BLaER1 treated with 17β-estradiol and CSF1 and Interleukin-3, amounts not matched to agents 10 nM and 100 nM (cell line): ENCODE measurements at regions not wholly inside any gene's neighbourhood (a gene's known extent, or its start where the extent isn't known, plus 50 kb on each side); places are given as distances from the start of the nearest gene placed in this dataset.

Source experiments
- H3K27ac ChIP-seq, 11 experiments: shearing (Covaris generic); formaldehyde crosslinking; 2 replicates each; pipeline ENCODE4 v1.8.1; 2022
- H3K27me3 ChIP-seq, 11 experiments: shearing (Covaris generic); formaldehyde crosslinking; 2 replicates each; pipeline ENCODE4 v1.8.1; 2022
- H3K36me3 ChIP-seq, 11 experiments: shearing (Covaris generic); formaldehyde crosslinking; 2 replicates each; pipeline ENCODE4 v1.8.1; 2022
- H3K4me1 ChIP-seq, 10 experiments: shearing (Covaris generic); formaldehyde crosslinking; 2 replicates each; pipeline ENCODE4 v1.8.1; 2022
- H3K4me2 ChIP-seq, 11 experiments: shearing (Covaris generic); formaldehyde crosslinking; 2 replicates each; pipeline ENCODE4 v1.8.1; 2022
- H3K4me3 ChIP-seq, 10 experiments: shearing (Covaris generic); formaldehyde crosslinking; 2 replicates each; pipeline ENCODE4 v1.8.1; 2022
- H3K9ac ChIP-seq, 11 experiments: shearing (Covaris generic); formaldehyde crosslinking; 2 replicates each; pipeline ENCODE4 v1.8.1; 2022
- H3K9me3 ChIP-seq, 11 experiments: shearing (Covaris generic); formaldehyde crosslinking; replicated peaks in 1 of 11; 2 replicates each; pipeline ENCODE4 v1.8.1; 2022
- H4K20me1 ChIP-seq, 11 experiments: shearing (Covaris generic); formaldehyde crosslinking; 2 replicates each; pipeline ENCODE4 v1.8.1; 2022
- Cebpa-rat ChIP-seq, 11 experiments: shearing (Covaris generic); IDR thresholded peaks; 2 replicates each; pipeline ENCODE4 v1.8.1; 2022

DNA sequence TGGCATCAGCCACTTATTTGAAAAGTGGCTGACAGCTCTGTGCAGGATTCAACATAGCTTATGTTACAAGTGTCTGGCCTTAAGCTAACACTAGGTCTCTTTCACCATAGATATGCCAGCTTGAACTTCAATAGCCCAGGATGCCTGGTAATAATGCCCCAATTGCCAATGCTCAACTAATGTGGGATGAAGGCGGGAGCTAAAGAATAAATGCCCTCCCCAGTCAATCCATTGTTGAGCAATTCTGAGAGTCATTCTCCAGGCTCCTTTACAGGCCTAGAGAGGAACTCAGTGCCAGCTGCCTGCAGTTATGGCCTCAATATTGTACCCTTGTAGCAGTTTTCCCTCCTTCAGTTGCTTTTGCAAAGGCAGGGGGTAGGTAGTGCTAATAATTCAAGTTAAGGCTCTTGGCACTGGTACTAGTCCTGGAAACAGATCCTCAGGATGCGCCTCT, 460.2 kb downstream of the GABRG1 start:
- H3K4me2 ChIP-seq = no peak overlapping the region
- no peaks in the 10 kb centered on the region for H3K36me3 ChIP-seq
- H3K9me3 ChIP-seq = no peaks in the 10 kb centered on the region
- H3K4me1 ChIP-seq = no peaks in the 10 kb centered on the region
- H4K20me1 ChIP-seq = no peaks in the 10 kb centered on the region
- H3K27me3 ChIP-seq = no peaks in the 10 kb centered on the region
- no peak overlapping the region for H3K4me3 ChIP-seq
- TF ChIP-seq Cebpa-rat (IDR thresholded peaks at IDR 0.05) = no peak
- H3K27ac ChIP-seq = no peak overlapping the region
- no peak overlapping the region for H3K9ac ChIP-seq

DNA sequence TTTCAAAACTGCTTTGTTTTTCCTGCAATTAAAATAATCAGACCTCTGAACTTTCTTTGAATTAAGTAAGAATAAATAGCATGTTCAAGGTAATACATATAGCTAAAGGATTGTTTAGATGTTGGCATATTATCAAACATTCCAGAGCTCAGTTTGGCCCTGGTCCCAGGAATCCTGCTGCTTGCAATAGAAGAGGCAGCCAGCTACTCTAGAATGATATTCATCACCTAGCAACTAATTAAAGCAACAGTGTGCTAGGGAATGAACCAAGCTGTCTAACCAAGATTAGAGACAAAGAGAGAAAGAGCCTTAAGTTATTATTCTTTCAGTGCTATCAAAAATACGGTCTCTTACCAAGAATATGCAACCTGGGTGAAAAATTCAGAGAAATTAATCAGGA, 460.9 kb downstream of the GABRG1 start:
- no peaks in the 10 kb centered on the region for H3K27me3 ChIP-seq
- H3K4me1 ChIP-seq = no peaks in the 10 kb centered on the region
- H3K27ac ChIP-seq = no peak overlapping the region
- no peaks in the 10 kb centered on the region for H4K20me1 ChIP-seq
- H3K9ac ChIP-seq = no peak overlapping the region
- no peak for TF ChIP-seq Cebpa-rat (IDR thresholded peaks at IDR 0.05)
- no peaks in the 10 kb centered on the region for H3K36me3 ChIP-seq
- no peak overlapping the region for H3K4me3 ChIP-seq
- H3K9me3 ChIP-seq = no peaks in the 10 kb centered on the region
- no peak overlapping the region for H3K4me2 ChIP-seq

DNA sequence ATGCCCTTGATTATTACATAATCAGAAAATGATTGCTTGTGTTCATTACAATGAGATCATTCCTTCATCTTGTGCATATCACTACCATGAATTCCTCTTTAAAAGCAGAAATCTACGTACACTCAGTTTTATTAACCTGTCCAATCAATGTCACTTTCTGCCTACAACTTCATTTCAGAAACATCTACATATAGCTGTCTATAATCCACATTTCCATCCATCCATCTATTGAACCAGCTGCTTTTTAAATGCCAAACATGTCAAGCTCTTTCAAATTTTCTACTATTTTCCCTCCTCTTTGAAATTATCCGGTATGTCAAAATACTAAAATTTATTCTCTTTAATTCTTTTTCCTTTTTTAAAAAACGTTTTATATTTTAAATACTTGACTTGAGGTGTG, 462.0 kb downstream of the GABRG1 start:
- Histone ChIP-seq H3K4me1 (no peaks in the 10 kb centered on the region), H3K27me3 (no peaks in the 10 kb centered on the region), H3K27ac (no peak overlapping the region), H3K4me3 (no peak overlapping the region), H3K9me3 (no peaks in the 10 kb centered on the region), H3K4me2 (no peak overlapping the region), H3K9ac (no peak overlapping the region), H3K36me3 (no peaks in the 10 kb centered on the region), H4K20me1 (no peaks in the 10 kb centered on the region)
- TF ChIP-seq Cebpa-rat (IDR thresholded peaks at IDR 0.05) = no peak

DNA sequence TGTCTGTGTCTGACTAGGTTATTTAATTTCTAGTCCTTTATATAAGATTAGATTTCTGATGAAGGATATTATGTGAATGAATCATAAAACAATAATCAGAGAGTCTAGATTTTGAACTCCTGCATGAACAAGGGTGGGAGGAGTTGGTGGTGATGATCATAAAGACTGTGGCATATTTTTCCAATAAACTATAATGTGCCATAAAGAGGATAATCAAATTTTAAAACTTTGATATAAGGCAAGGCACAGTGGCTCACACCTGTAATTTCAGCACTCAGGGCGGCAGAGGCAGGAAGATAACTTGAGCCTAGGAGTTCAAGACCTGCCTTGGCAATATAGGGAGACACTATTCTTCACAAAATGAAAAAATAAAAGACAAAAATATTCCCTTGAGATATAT, 473.3 kb downstream of the GABRG1 start:
- Histone ChIP-seq H3K4me1 (no peaks in the 10 kb centered on the region), H3K9ac (no peak overlapping the region), H4K20me1 (no peaks in the 10 kb centered on the region), H3K4me2 (no peak overlapping the region), H3K9me3 (no peaks in the 10 kb centered on the region), H3K4me3 (no peak overlapping the region), H3K27me3 (no peaks in the 10 kb centered on the region), H3K27ac (no peak overlapping the region), H3K36me3 (no peaks in the 10 kb centered on the region)
- no peak for TF ChIP-seq Cebpa-rat (IDR thresholded peaks at IDR 0.05)

DNA sequence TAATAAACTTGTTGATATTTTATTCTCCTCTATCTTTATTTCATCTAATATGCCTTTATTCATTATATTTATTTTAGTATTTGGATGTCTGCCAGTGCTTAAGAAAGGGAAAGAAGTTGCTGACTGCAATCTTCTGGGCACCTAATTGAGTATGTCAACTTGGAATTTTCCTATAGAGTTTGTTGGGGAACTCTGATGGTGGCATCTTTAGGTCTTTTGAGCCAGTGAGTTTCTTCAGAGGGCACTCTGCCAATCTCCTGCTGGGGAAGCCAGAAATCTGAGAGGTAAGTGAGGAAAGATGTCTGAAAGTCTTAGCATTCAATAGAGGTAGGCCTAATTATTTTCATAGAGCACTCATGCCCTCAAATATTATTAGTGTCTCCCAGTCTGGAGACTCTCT, 475.0 kb downstream of the GABRG1 start:
- H3K27ac ChIP-seq = no peak overlapping the region
- H3K36me3 ChIP-seq = no peaks in the 10 kb centered on the region
- H4K20me1 ChIP-seq = no peaks in the 10 kb centered on the region
- TF ChIP-seq Cebpa-rat (IDR thresholded peaks at IDR 0.05) = no peak
- no peak overlapping the region for H3K9ac ChIP-seq
- no peaks in the 10 kb centered on the region for H3K27me3 ChIP-seq
- H3K9me3 ChIP-seq = no peaks in the 10 kb centered on the region
- no peak overlapping the region for H3K4me2 ChIP-seq
- H3K4me1 ChIP-seq = no peaks in the 10 kb centered on the region
- H3K4me3 ChIP-seq = no peak overlapping the region

DNA sequence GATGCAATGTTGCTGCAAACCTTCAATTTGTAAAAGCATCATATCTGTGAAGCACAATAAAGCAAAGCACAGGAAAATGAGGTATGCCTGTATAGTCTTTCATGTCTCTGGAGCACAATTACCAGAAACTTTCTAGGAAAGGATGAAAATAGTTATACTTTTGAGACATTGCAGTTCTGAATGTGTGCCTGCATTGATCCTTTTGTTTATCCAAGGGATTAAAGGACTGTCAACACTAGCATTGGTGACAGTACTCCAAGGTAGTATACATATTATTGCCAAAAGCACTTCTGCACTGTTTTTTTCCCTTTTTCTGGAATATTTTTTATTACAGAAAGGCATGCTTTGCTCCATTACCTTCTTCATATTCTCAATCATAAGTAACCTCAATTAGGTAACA, 476.0 kb downstream of the GABRG1 start:
- TF ChIP-seq Cebpa-rat (IDR thresholded peaks at IDR 0.05) = no peak
- Histone ChIP-seq H3K27ac (no peak overlapping the region), H3K27me3 (no peaks in the 10 kb centered on the region), H3K9me3 (no peaks in the 10 kb centered on the region), H3K4me1 (no peaks in the 10 kb centered on the region), H4K20me1 (no peaks in the 10 kb centered on the region), H3K36me3 (no peaks in the 10 kb centered on the region), H3K9ac (no peak overlapping the region), H3K4me3 (no peak overlapping the region), H3K4me2 (no peak overlapping the region)

DNA sequence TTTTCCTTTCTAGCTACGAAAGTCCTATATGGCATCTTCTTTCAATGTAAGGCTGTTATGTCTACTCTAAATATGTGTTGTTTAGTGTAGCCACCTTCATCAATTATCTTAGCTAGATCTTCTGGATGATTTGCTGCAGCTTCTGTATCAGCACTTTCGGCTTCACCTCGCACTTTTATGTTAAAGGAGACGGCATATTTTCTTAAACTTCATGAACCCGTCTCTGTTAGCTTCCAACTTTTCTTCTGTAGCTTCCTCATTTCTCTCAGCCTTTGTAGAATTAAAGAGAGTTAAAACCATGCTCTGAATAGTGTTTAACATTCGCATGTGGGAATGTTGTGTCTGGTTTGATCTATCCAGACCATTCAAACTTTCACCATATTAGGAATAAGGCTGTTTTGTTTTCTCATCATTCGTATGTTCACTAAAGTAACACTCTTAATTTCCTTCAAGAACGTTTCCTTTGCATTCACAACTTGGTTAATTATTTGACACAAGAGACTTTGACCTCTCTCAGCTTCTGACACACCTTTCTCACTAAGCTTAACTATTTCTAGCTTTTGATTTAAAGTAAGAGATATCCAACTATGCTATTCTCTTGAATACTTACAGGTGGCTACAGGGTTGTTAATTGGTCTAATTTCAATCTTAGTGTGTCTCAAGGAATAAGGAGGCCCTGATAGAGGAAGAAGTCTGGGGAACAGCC, 476.8 kb downstream of the GABRG1 start:
- Histone ChIP-seq H3K4me1 (no peaks in the 10 kb centered on the region), H3K9ac (no peak overlapping the region), H3K9me3 (no peaks in the 10 kb centered on the region), H4K20me1 (no peaks in the 10 kb centered on the region), H3K27me3 (no peaks in the 10 kb centered on the region), H3K4me3 (no peak overlapping the region), H3K4me2 (no peak overlapping the region), H3K27ac (no peak overlapping the region), H3K36me3 (no peaks in the 10 kb centered on the region)
- TF ChIP-seq Cebpa-rat (IDR thresholded peaks at IDR 0.05) = no peak

DNA sequence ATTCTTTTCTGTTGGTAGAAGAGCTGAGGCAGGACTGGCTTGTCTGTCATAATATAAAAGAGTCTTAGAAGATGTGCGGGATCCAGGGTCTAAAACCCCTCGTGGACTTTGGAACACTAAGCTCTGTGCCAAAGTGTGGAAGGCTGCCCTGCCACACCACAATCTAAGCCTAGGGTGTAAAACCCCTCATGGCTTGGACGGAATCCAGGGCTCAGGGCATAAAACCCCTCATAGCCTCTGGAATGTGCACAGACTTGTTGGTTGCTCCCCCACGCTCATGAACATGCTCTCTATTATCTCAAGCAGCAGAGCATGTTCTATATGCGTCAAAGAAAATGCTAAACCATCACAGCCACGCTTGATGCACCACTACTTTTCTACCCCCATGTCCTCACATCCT, 483.6 kb downstream of the GABRG1 start:
- no peak overlapping the region for H3K4me2 ChIP-seq
- no peaks in the 10 kb centered on the region for H3K9me3 ChIP-seq
- H3K4me3 ChIP-seq = no peak overlapping the region
- no peak overlapping the region for H3K9ac ChIP-seq
- H3K36me3 ChIP-seq = no peaks in the 10 kb centered on the region
- no peak for TF ChIP-seq Cebpa-rat (IDR thresholded peaks at IDR 0.05)
- no peaks in the 10 kb centered on the region for H4K20me1 ChIP-seq
- H3K4me1 ChIP-seq = no peaks in the 10 kb centered on the region
- no peaks in the 10 kb centered on the region for H3K27me3 ChIP-seq
- no peak overlapping the region for H3K27ac ChIP-seq

DNA sequence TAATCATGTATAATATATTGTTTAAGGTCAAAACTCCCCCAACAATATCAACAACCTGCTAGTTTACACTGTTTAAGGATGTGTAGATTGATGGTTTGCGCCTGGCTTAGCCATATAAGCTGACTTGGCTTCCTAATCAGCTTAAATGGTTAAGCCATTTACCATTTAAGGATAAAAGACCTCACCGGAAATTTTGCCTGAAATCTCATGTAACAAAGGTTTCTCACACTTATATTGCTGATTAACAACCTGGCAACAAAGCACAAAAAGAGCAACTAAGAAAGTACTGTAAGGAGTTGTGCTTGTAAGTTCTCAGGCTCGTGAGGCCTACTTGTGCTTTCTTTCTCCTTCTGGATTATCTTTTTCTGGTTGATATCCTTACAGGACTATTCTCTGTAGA, 485.2 kb downstream of the GABRG1 start:
- Histone ChIP-seq H4K20me1 (no peaks in the 10 kb centered on the region), H3K36me3 (no peaks in the 10 kb centered on the region), H3K4me1 (no peaks in the 10 kb centered on the region), H3K27ac (no peak overlapping the region), H3K9me3 (no peaks in the 10 kb centered on the region), H3K4me2 (no peak overlapping the region), H3K4me3 (no peak overlapping the region), H3K27me3 (no peaks in the 10 kb centered on the region), H3K9ac (no peak overlapping the region)
- TF ChIP-seq Cebpa-rat (IDR thresholded peaks at IDR 0.05) = no peak

DNA sequence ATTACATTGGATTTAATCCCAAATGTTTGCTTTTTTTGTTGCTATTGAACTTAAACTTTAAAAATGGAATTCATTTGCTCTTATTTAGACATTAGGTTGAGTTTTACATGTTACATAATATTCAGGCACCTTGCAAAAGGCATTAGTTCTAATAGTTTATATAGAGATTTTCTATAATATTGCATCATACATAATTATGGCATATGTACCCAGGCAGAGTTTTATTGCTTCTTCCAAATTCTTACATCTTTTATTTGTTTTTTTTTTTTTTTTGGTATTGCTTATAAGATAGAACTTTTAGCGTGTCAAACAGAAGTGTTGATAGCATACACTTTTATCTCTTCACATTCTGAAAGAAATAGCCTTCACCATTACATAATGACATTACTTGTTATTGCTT, 487.7 kb downstream of the GABRG1 start:
- Histone ChIP-seq H3K36me3 (no peaks in the 10 kb centered on the region), H3K9me3 (no peaks in the 10 kb centered on the region), H3K4me1 (no peaks in the 10 kb centered on the region), H3K27me3 (no peaks in the 10 kb centered on the region), H3K9ac (no peak overlapping the region), H3K4me2 (no peak overlapping the region), H3K27ac (no peak overlapping the region), H4K20me1 (no peaks in the 10 kb centered on the region), H3K4me3 (no peak overlapping the region)
- no peak; a peak in 1 of 22 replicates for TF ChIP-seq Cebpa-rat (IDR thresholded peaks at IDR 0.05)
